LNCaP clone FGC (cell line): ENCODE measurements at regions not wholly inside any gene's neighbourhood (a gene's known extent, or its start where the extent isn't known, plus 50 kb on each side); places are given as distances from the start of the nearest gene placed in this dataset.
"Not testable (repeated sequence)": the region's sequence is repeated elsewhere in the genome, so short reads cannot be mapped to it uniquely, and the experiment has no call there.

Source experiments
- DNase-seq: peaks from one replicate; pipeline ENCODE4 v3.0.0-alpha.2; 2011; ENCODE audit warnings: low read depth
- H3K4me3 ChIP-seq: 2 replicates; pipeline ENCODE4 v1.5.1; 2011; ENCODE audit warnings: mild to moderate bottlenecking, low read depth, low read length, control low read depth
- TF ChIP-seq, protein P1 (sequence below): IDR thresholded peaks from 2 replicates; pipeline ENCODE4 v1.5.1; 2012; ENCODE audit warnings: mild to moderate bottlenecking; ENCODE audit not compliant: control insufficient read depth, insufficient read depth; ENCODE audit errors: extremely low read depth

GRCh38 chr18:38751211-38751610 lies 1185.6 kb upstream of the CELF4 start:
- TF ChIP-seq, protein P1, sequence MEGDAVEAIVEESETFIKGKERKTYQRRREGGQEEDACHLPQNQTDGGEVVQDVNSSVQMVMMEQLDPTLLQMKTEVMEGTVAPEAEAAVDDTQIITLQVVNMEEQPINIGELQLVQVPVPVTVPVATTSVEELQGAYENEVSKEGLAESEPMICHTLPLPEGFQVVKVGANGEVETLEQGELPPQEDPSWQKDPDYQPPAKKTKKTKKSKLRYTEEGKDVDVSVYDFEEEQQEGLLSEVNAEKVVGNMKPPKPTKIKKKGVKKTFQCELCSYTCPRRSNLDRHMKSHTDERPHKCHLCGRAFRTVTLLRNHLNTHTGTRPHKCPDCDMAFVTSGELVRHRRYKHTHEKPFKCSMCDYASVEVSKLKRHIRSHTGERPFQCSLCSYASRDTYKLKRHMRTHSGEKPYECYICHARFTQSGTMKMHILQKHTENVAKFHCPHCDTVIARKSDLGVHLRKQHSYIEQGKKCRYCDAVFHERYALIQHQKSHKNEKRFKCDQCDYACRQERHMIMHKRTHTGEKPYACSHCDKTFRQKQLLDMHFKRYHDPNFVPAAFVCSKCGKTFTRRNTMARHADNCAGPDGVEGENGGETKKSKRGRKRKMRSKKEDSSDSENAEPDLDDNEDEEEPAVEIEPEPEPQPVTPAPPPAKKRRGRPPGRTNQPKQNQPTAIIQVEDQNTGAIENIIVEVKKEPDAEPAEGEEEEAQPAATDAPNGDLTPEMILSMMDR = no peak
- H3K4me3 ChIP-seq = no peak overlapping the region
- DNase-seq = no peak

- H3K4me3 ChIP-seq = no peak overlapping the region
- TF ChIP-seq, protein P1 = no peak
- no peak for DNase-seq
Measured at GRCh38 chr18:38750751-38751150, 1185.2 kb upstream of the CELF4 start.

DNA sequence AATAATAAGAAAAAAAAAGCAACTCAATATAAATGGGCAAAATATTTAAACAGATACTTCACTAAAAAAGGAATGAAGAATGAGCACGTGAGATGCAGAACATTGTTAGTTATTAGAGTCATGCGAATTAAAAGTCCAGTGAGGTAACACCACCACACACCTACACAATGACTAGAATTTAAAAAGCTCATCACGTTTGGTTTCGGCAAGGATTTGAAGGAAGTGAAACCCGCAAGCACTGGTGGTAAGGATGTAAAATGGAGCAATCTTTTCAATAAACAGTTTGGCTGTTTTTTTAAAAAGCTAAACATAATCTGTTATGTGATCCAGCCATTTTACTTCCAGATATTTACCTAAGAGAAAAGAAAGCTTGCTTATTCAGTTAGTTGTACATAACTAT lies 1181.6 kb upstream of the CELF4 start:
- DNase-seq = no peak
- TF ChIP-seq, protein P1 = no peak
- H3K4me3 ChIP-seq = no peak overlapping the region

GRCh38 chr18:38720181-38720580 lies 1154.6 kb upstream of the CELF4 start:
- DNase-seq = peak; percentile 13
- H3K4me3 ChIP-seq = not testable (repeated sequence)

DNA sequence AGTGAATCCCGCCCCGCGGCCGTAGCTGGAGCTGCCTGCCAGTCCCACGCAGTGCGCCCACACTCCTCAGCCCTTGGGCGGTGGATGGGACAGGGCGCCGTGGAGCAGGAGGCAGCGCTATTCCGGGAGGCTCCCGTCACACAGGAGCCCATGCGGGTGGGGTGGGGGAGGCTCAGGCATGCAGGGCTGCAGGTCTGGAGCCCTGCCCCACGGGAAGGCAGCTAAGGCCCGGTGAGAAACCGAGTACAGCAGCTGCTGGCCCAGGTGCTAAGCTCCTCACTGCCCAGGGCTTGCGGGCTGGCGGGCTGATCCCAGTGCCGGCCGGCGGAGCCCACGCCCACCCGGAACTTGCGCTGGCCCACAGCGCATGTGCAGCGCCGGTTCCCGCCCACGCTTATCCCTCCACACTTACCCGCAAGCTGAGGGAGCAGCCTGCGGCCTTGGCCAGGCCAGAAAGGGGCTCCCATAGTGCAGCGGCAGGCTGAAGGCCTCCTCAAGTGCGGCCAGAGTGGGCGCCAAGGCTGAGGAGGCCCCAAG lies 1152.8 kb upstream of the CELF4 start:
- no peak for DNase-seq
- TF ChIP-seq, protein P1 = no peak
- no peak overlapping the region for H3K4me3 ChIP-seq

- DNase-seq = no peak
- TF ChIP-seq, protein P1 = no peak
- H3K4me3 ChIP-seq = no peak overlapping the region
Measured at GRCh38 chr18:38709122-38709521, 1143.5 kb upstream of the CELF4 start.

DNA sequence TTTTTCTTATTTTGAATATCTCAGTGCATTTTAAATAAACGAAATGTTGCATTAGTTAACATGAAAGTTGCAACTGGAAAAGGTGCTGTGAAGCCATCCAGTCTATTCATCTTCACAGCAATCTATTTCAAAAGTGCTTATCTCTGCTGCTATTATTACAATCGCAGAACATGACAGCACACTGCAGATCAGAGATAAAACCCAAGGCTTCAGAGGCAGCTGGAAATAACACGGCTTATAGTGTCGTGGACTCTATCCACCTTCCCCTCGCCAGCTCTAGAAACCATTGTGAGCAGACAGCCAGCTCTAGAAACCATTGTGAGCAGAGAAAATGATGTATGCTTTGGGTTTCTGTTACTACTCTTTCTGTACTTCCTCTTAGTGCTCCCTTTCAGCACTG lies 1140.8 kb upstream of the CELF4 start:
- no peak for DNase-seq
- TF ChIP-seq, protein P1 = no peak
- no peak overlapping the region for H3K4me3 ChIP-seq
